Activated gamma-delta T cell (primary cell): ENCODE measurements at regions not wholly inside any gene's neighbourhood (a gene's known extent, or its start where the extent isn't known, plus 50 kb on each side); places are given as distances from the start of the nearest gene placed in this dataset.
"Not testable (repeated sequence)": the region's sequence is repeated elsewhere in the genome, so short reads cannot be mapped to it uniquely, and the experiment has no call there.

Experiments used
- DNase-seq: peaks from one replicate; lab custom pipeline; 2025; lab: John Stamatoyannopoulos, UW

- DNase-seq: no peak
Measured at GRCh38 chr2:118791483-118791882, 56.0 kb downstream of the EN1 start.

- no peak for DNase-seq
Measured at GRCh38 chr2:118786746-118787145, 60.7 kb downstream of the EN1 start.

- no peak for DNase-seq
Measured at GRCh38 chr2:118784860-118785259, 62.6 kb downstream of the EN1 start.

- DNase-seq: no peak
Measured at GRCh38 chr2:118779362-118779761, 68.1 kb downstream of the EN1 start.

GRCh38 chr2:118774458-118775133 is 72.9 kb downstream of the EN1 start:
- no peak for DNase-seq

- DNase-seq: no peak
Measured at GRCh38 chr2:118773826-118774225, 73.6 kb downstream of the EN1 start.

GRCh38 chr2:118772487-118773200 is 74.8 kb downstream of the EN1 start:
- no peak for DNase-seq

GRCh38 chr2:118769707-118770400 is 77.6 kb downstream of the EN1 start:
- no peak for DNase-seq

GRCh38 chr2:118766871-118767270 is 80.6 kb downstream of the EN1 start:
- DNase-seq: no peak

DNA sequence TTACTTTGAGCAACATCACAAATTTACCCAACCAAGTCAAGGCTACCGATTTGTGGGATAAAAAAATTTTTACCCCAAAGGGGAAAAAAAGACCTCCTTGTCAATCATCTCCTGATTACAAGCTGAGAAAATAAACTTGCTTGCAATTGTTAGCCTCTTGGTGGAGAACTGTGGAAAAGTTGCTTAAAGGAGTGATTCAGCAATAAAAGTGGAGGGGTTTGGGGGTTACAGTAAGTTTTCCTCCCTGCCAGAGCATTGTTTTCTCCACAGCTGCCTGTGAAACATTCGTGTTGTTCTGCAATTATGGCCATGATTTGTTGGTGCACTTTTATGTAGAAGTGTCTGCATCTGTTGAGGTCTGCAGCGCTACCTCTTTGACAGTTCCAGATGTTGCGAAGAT is 82.6 kb downstream of the EN1 start:
- no peak for DNase-seq

DNA sequence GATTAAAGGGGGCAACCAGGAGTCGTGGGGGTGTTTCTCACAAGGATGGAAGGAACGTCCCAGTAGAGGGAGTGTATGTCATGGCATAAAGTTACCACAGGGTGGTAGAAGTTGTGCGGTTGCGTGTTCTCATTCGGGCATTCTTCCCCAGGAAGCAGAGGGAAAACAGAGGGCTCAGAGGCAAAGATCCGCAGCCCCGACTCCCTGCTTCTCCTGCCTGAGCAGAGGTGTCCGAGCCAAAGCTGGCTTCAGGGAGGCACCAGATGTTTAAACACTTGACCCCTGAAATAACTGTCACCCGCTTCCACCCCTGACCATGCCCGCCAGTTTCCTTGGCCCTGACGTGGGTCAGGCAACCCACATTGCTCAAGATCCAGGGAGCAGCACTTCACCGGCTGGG is 83.7 kb downstream of the EN1 start:
- no peak for DNase-seq

GRCh38 chr2:118762290-118762689 is 85.2 kb downstream of the EN1 start:
- no peak for DNase-seq

DNA sequence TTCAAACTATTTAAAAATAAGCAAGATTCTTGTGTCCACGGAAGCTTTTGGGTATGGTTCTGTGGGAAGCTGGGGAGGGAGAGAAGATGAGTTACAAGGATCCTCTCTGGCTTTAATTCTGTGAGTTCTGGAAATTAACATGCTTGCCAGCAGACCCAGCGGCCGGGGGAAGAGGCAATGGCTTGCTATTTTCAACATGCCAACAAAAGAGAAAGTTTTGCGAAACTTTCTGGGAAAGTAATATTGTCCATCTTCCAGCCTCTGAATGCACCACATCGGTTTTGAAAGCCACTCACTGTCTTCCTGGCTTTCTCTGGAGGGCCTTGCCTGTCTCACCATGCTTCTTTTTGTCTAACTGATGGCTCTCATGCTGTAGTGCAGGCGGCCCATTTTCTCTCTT is 85.7 kb downstream of the EN1 start:
- DNase-seq: no peak

GRCh38 chr2:118755901-118756300 is 91.5 kb downstream of the EN1 start:
- DNase-seq: no peak

- no peak for DNase-seq
Measured at GRCh38 chr2:118755384-118755783, 92.1 kb downstream of the EN1 start.

DNA sequence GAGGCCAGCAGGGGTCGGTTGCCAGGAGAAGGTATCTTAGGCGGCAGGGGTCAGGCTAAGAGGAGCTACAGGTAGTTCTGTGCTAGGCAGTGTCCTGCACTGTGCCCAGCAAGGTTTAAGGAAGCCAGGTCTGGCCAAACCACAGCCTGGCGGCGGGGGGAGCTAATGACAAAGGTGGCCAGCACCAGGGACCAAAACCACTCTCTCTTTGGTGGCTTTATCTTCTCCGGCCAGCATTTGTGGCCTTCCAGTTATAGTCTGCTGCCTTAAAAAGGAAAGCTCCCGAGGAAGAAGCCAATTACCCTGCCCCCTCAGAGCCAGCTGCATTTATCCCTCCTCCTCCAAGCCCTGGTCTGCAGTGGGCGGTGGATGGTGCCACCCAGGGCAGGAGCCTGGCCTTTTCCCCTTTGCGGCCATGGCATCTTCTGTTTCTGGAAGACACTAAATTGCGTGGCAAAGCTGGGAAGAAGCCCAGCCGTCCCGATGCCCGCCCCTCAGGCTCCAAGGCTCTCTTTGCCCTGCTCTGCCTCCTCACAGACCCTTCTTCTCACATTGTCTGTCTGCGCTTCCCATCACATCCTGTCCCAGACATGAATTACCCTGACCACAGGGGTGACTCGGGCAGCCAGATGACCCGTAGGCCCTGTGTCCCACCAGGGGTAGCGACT is 94.6 kb downstream of the EN1 start:
- DNase-seq: no peak

- no peak for DNase-seq
Measured at GRCh38 chr2:118750959-118751565, 96.4 kb downstream of the EN1 start.

GRCh38 chr2:118748245-118748885 is 99.1 kb downstream of the EN1 start:
- DNase-seq: no peak

GRCh38 chr2:118747637-118748036 is 99.8 kb downstream of the EN1 start:
- no peak for DNase-seq

GRCh38 chr2:118747066-118747465 is 100.4 kb downstream of the EN1 start:
- no peak for DNase-seq

GRCh38 chr2:118744682-118745181 is 102.7 kb downstream of the EN1 start:
- DNase-seq: not testable (repeated sequence)
